IMR-90 (cell line): ENCODE measurements at regions not wholly inside any gene's neighbourhood (a gene's known extent, or its start where the extent isn't known, plus 50 kb on each side); places are given as distances from the start of the nearest gene placed in this dataset.

Source experiments
- ATAC-seq: fragments of 200-7000 bp; cut with Tn5 transposase; 2 replicates; pipeline ENCODE4 v1.9.1; 2020; ENCODE audit warnings: low read depth, mild to moderate bottlenecking, moderate library complexity
- BruUV-seq: library from RNA; stranded (reverse); fragments of 400-500 nt; replicated peaks from 2 replicates; lab custom pipeline; 2021; lab: Mats Ljungman, UMichigan
- CTCF ChIA-PET: fragments of 300-600 bp; formaldehyde crosslinking; extraction: SDS; loops from one replicate; lab custom pipeline; 2021; ENCODE audit warnings: antibody characterized with exemption; lab: Yijun Ruan, JAX
- POLR2A ChIA-PET: fragments of 300-600 bp; sonication (Branson Sonifier 250); formaldehyde crosslinking; loops from one replicate; lab custom pipeline; 2022; ENCODE audit warnings: antibody characterized with exemption; ENCODE audit not compliant: unreplicated experiment; lab: Charles Lee
- DNase-seq: peaks from one replicate; pipeline ENCODE4 v3.0.0; 2013
- H2AFZ ChIP-seq: replicated peaks from 2 replicates; pipeline ENCODE3; 2013; ENCODE audit warnings: low read length, mild to moderate bottlenecking; ENCODE audit not compliant: poor library complexity
- H2AK5ac ChIP-seq: 2 replicates; pipeline ENCODE4 v1.6.1; 2013; ENCODE audit warnings: low read depth, low read length, inconsistent platforms
- H2AK9ac ChIP-seq: replicated peaks from 2 replicates; pipeline ENCODE3; 2013; ENCODE audit warnings: mild to moderate bottlenecking, low read depth, low read length, moderate library complexity; ENCODE audit not compliant: poor library complexity
- H2BK120ac ChIP-seq: 2 replicates; pipeline ENCODE4 v1.6.1; 2013; ENCODE audit warnings: low read depth, low read length, inconsistent platforms
- H2BK15ac ChIP-seq: 3 replicates; pipeline ENCODE4 v1.6.1; 2013; ENCODE audit warnings: low read depth, low read length, inconsistent platforms
- H2BK20ac ChIP-seq: 2 replicates; pipeline ENCODE4 v1.6.1; 2013; ENCODE audit warnings: low read depth, mild to moderate bottlenecking, inconsistent platforms, low read length, moderate library complexity
- H2BK5ac ChIP-seq: 2 replicates; pipeline ENCODE4 v1.6.1; 2013; ENCODE audit warnings: mild to moderate bottlenecking, low read depth, low read length, inconsistent platforms; ENCODE audit not compliant: poor library complexity, severe bottlenecking
- H3K14ac ChIP-seq: replicated peaks from 2 replicates; pipeline ENCODE4 v1.6.1; 2013; ENCODE audit warnings: low read depth, low read length, inconsistent platforms
- H3K18ac ChIP-seq: 2 replicates; pipeline ENCODE4 v1.6.1; 2013; ENCODE audit warnings: low read depth, low read length, control low read depth
- H3K23ac ChIP-seq: 2 replicates; pipeline ENCODE4 v1.6.1; 2013; ENCODE audit warnings: low read depth, low read length, inconsistent platforms
- H3K27ac ChIP-seq: 2 replicates; pipeline ENCODE4 v1.5.1; 2013; ENCODE audit warnings: mild to moderate bottlenecking, control low read depth, low read length; ENCODE audit not compliant: insufficient read depth
- H3K27me3 ChIP-seq: 2 replicates; pipeline ENCODE4 v1.6.1; 2013; ENCODE audit warnings: low read length; ENCODE audit not compliant: control insufficient read depth, insufficient read depth
- H3K36me3 ChIP-seq: 2 replicates; pipeline ENCODE4 v1.6.1; 2013; ENCODE audit warnings: low read length, mixed read lengths; ENCODE audit not compliant: control insufficient read depth, insufficient read depth
- H3K4ac ChIP-seq: 2 replicates; pipeline ENCODE4 v1.6.1; 2013; ENCODE audit warnings: low read depth, low read length, inconsistent platforms
- H3K4me1 ChIP-seq: 2 replicates; pipeline ENCODE4 v1.6.1; 2013; ENCODE audit warnings: low read length, mixed read lengths; ENCODE audit not compliant: control insufficient read depth, insufficient read depth
- H3K4me2 ChIP-seq: 2 replicates; pipeline ENCODE4 v1.6.1; 2013; ENCODE audit warnings: low read depth, mild to moderate bottlenecking, control low read depth, low read length, moderate library complexity
- H3K4me3 ChIP-seq: 2 replicates; pipeline ENCODE4 v1.5.1; 2013; ENCODE audit warnings: low read depth, mild to moderate bottlenecking, control low read depth, low read length, moderate library complexity; ENCODE audit not compliant: insufficient read depth
- H3K56ac ChIP-seq: 2 replicates; pipeline ENCODE4 v1.6.1; 2013; ENCODE audit warnings: low read length, inconsistent platforms; ENCODE audit not compliant: insufficient read depth; ENCODE audit errors: extremely low read depth
- H3K79me1 ChIP-seq, 2 experiments: 2 replicates each; pipeline ENCODE4 v1.6.1; 2013; ENCODE audit warnings: low read length in 2 of 2, inconsistent platforms in 1 of 2, low read depth in 1 of 2
- H3K9ac ChIP-seq: 2 replicates; pipeline ENCODE4 v1.6.1; 2013; ENCODE audit warnings: low read depth, low read length, control low read depth
- H3K9me1 ChIP-seq: 2 replicates; pipeline ENCODE4 v1.6.1; 2013; ENCODE audit warnings: low read length, inconsistent platforms; ENCODE audit not compliant: insufficient read depth
- H3K9me3 ChIP-seq: 2 replicates; pipeline ENCODE4 v1.6.1; 2013; ENCODE audit warnings: low read length; ENCODE audit not compliant: control insufficient read depth, insufficient read depth
- H4K20me1 ChIP-seq: 2 replicates; pipeline ENCODE4 v1.6.1; 2013; ENCODE audit warnings: low read length, inconsistent platforms; ENCODE audit not compliant: insufficient read depth
- H4K5ac ChIP-seq: 2 replicates; pipeline ENCODE4 v1.6.1; 2013; ENCODE audit warnings: mild to moderate bottlenecking, low read depth, low read length, control low read depth
- H4K8ac ChIP-seq, 2 experiments: 2 replicates each; pipeline ENCODE4 v1.6.1; 2013; ENCODE audit warnings: low read depth in 2 of 2, low read length in 2 of 2, control low read depth in 1 of 2, inconsistent platforms in 1 of 2
- H4K91ac ChIP-seq: 2 replicates; pipeline ENCODE4 v1.6.1; 2013; ENCODE audit warnings: low read depth, low read length, inconsistent platforms; ENCODE audit not compliant: insufficient read depth
- BHLHE40 ChIP-seq: fragments of 150-350 bp; IDR thresholded peaks from 2 replicates; pipeline ENCODE4 v1.6.1; 2016; ENCODE audit warnings: mild to moderate bottlenecking, low read depth, low read length
- CEBPB ChIP-seq: IDR thresholded peaks from 2 replicates; pipeline ENCODE4 v1.6.1; 2012; ENCODE audit warnings: low read depth, low read length, improper control_type of control experiment
- CHD1 ChIP-seq: IDR thresholded peaks from 2 replicates; pipeline ENCODE4 v1.6.1; 2012; ENCODE audit warnings: low read depth, low read length, improper control_type of control experiment
- ELK1 ChIP-seq: fragments of 150-350 bp; IDR thresholded peaks from 2 replicates; pipeline ENCODE4 v1.6.1; 2016; ENCODE audit warnings: low read depth, mild to moderate bottlenecking, low read length, moderate library complexity, borderline replicate concordance
- MAFK ChIP-seq: IDR thresholded peaks from 2 replicates; pipeline ENCODE4 v1.6.1; 2012; ENCODE audit warnings: low read depth, low read length, improper control_type of control experiment
- MAZ ChIP-seq: IDR thresholded peaks from 2 replicates; pipeline ENCODE4 v1.6.1; 2012; ENCODE audit warnings: low read depth, mild to moderate bottlenecking, low read length, improper control_type of control experiment, moderate library complexity, borderline replicate concordance
- MXI1 ChIP-seq: IDR thresholded peaks from 2 replicates; pipeline ENCODE4 v1.6.1; 2012; ENCODE audit warnings: low read depth, mild to moderate bottlenecking, low read length, moderate library complexity, borderline replicate concordance
- NFE2L2 ChIP-seq: fragments of 150-350 bp; IDR thresholded peaks from 2 replicates; pipeline ENCODE4 v1.6.1; 2016; ENCODE audit warnings: low read depth, mild to moderate bottlenecking, low read length
- POLR2A ChIP-seq: IDR thresholded peaks from 2 replicates; pipeline ENCODE4 v1.6.1; 2012; ENCODE audit warnings: mild to moderate bottlenecking, low read depth, low read length
- RAD21 ChIP-seq: IDR thresholded peaks from 2 replicates; pipeline ENCODE4 v1.6.1; 2012; ENCODE audit warnings: low read length, improper control_type of control experiment
- RCOR1 ChIP-seq: IDR thresholded peaks from 2 replicates; pipeline ENCODE4 v1.6.1; 2012; ENCODE audit warnings: mild to moderate bottlenecking, low read length, improper control_type of control experiment; ENCODE audit not compliant: insufficient replicate concordance
- RFX5 ChIP-seq: IDR thresholded peaks from 2 replicates; pipeline ENCODE4 v1.8.0; 2012; ENCODE audit warnings: low read depth, mild to moderate bottlenecking, low read length, moderate library complexity
- SMC3 ChIP-seq: fragments of 150-350 bp; IDR thresholded peaks from 2 replicates; pipeline ENCODE4 v1.6.1; 2016; ENCODE audit warnings: low read depth, mild to moderate bottlenecking, antibody characterized with exemption, low read length, moderate library complexity
- USF2 ChIP-seq: fragments of 150-350 bp; IDR thresholded peaks from 2 replicates; pipeline ENCODE4 v1.6.1; 2017; ENCODE audit warnings: mild to moderate bottlenecking, antibody characterized with exemption, low read length, low read depth
- WGBS, 2 experiments: methylation state at CpG; one replicate each; pipeline versions ENCODE4 v1.1.5 to v1.1.7; 2013; ENCODE audit warnings: missing lambda C conversion rate in 2 of 2; ENCODE audit not compliant: insufficient read length in 1 of 2; ENCODE audit errors: extremely low coverage in 2 of 2; 5-methylcytosine and 5-hydroxymethylcytosine counted together
- dilution Hi-C: fragments of 300-500 bp; cut with HindIII; formaldehyde crosslinking; loops from one replicate; pipeline ENCODE4 v1.14.3; 2018; ENCODE audit warnings: low sequenced_read_pairs; ENCODE audit not compliant: unreplicated experiment
- in situ Hi-C: fragments of 300-500 bp; cut with MboI; formaldehyde crosslinking; loops from 3 replicates; pipeline ENCODE4 v1.14.3; 2019; ENCODE audit warnings: low sequenced_read_pairs, inconsistent platforms, mixed read lengths
- intact Hi-C: fragments of 100-400 bp; cut with micrococcal nuclease; formaldehyde crosslinking; loops from 2 replicates; pipeline ENCODE4 v1.10.0; 2022

- no peak overlapping the region for H2BK120ac ChIP-seq
- H3K9me1 ChIP-seq: no peaks in the 10 kb centered on the region
- no peak overlapping the region for H3K56ac ChIP-seq
- no peak overlapping the region for H2AK9ac ChIP-seq
- POLR2A ChIA-PET: no interaction called here
- no peaks in the 10 kb centered on the region for H3K9me3 ChIP-seq
- no peak overlapping the region for H3K4me3 ChIP-seq
- H2BK5ac ChIP-seq: no peak overlapping the region
- no peak overlapping the region for H3K27ac ChIP-seq
- intact Hi-C loops (loop anchor here (1.0 to 5.0 kb wide), 3 partner anchors 45 to 762 kb away; no protein-coding TSS in a partner anchor), in situ Hi-C loops (loop anchor here (25.0 kb wide), 1 partner anchor 1088 kb away; no protein-coding TSS in a partner anchor), dilution Hi-C loops (no loop called here)
- DNase-seq (peak; percentile 89), ATAC-seq (peak; percentile 93)
- BruUV-seq: no TSS peak
- no peak overlapping the region for H4K91ac ChIP-seq
- H3K4ac ChIP-seq: no peak overlapping the region
- H2AFZ ChIP-seq: peak overlapping the region; percentile 2
- H4K20me1 ChIP-seq: no peaks in the 10 kb centered on the region
- H3K23ac ChIP-seq: no peak overlapping the region
- no peak overlapping the region for H2BK20ac ChIP-seq
- CTCF ChIA-PET: interaction anchor here (0.6 to 2.3 kb wide), 18 partner anchors 9 to 824 kb away, joined by 3 to 15 read pairs (median 4); no protein-coding TSS in a partner anchor
- H3K36me3 ChIP-seq: no peaks in the 10 kb centered on the region
- no peak overlapping the region for H3K9ac ChIP-seq
- H3K27me3 ChIP-seq: 0 out of 2 replicates have a peak, but pooled peaks cover 3% of the 10 kb centered on the region
- H3K4me1 ChIP-seq: no peaks in the 10 kb centered on the region
- H3K79me1 ChIP-seq: no peaks in the 10 kb centered on the region
- no peak overlapping the region for H3K14ac ChIP-seq
- H2AK5ac ChIP-seq: no peak overlapping the region
- H4K8ac ChIP-seq: no peak overlapping the region
- peak overlapping the region; percentile 10; the same call in 1 of the 2 replicates for H3K4me2 ChIP-seq
- no peak overlapping the region for H3K18ac ChIP-seq
- no peak overlapping the region for H2BK15ac ChIP-seq
- H4K5ac ChIP-seq: no peak overlapping the region
- 85% methylated on average over 5 of the region's 8 CpGs; no CpG with 5 or more reads in 1 of the 2 experiments for WGBS, 2 experiments
- no peak for TF ChIP-seq NFE2L2
- no peak for TF ChIP-seq RCOR1
- TF ChIP-seq POLR2A: no peak
- peak; percentile 25; the same call in 1 of the 2 replicates for TF ChIP-seq CEBPB
- no peak for TF ChIP-seq BHLHE40
- TF ChIP-seq MAZ: no peak
- peak; percentile 11; the same call in 1 of the 2 replicates for TF ChIP-seq MAFK
- TF ChIP-seq CHD1: no peak
- TF ChIP-seq USF2: no peak
- peak; percentile 91 for TF ChIP-seq RAD21
- TF ChIP-seq ELK1: no peak
- TF ChIP-seq RFX5: no peak
- TF ChIP-seq MXI1: no peak
- peak; percentile 89 for TF ChIP-seq SMC3
These were observed 814.8 kb downstream of the MAFB start for GRCh38 chr20:39874049-39874893.
